Activated CD4-positive, alpha-beta memory T cell treated with anti-CD3 and anti-CD28 coated beads, Interleukin-2, amount 10 ng/mL, durations not matched to agents 7 days and 5 days (primary cell): ENCODE measurements at regions not wholly inside any gene's neighbourhood (a gene's known extent, or its start where the extent isn't known, plus 50 kb on each side); places are given as distances from the start of the nearest gene placed in this dataset.
"Not testable (repeated sequence)": the region's sequence is repeated elsewhere in the genome, so short reads cannot be mapped to it uniquely, and the experiment has no call there.

Experiments used
- CTCF ChIA-PET: fragments of 350-600 bp; sonication (Branson Sonifier 250); formaldehyde crosslinking; loops from one replicate; lab custom pipeline; 2021; ENCODE audit warnings: antibody characterized with exemption, inconsistent platforms; lab: Charles Lee
- POLR2A ChIA-PET: fragments of 350-600 bp; sonication (Branson Sonifier 250); formaldehyde crosslinking; loops from one replicate; lab custom pipeline; 2021; ENCODE audit warnings: antibody characterized with exemption; lab: Charles Lee
- DNase-seq: peaks from one replicate; pipeline ENCODE4 v3.0.0-alpha.2; 2020
- H3K27ac Mint-ChIP-seq: one replicate; pipeline ENCODE4 v1.8.0; 2021; ENCODE audit warnings: mild to moderate bottlenecking, mixed read lengths
- H3K27me3 Mint-ChIP-seq: one replicate; pipeline ENCODE4 v1.8.0; 2021; ENCODE audit warnings: mixed read lengths
- H3K36me3 Mint-ChIP-seq: one replicate; pipeline ENCODE4 v1.8.0; 2021; ENCODE audit warnings: low read depth, mixed read lengths
- H3K4me1 Mint-ChIP-seq: one replicate; pipeline ENCODE4 v1.8.0; 2021; ENCODE audit warnings: mixed read lengths
- H3K4me3 Mint-ChIP-seq: one replicate; pipeline ENCODE4 v1.8.0; 2021; ENCODE audit warnings: mild to moderate bottlenecking, mixed read lengths
- H3K9me3 Mint-ChIP-seq: one replicate; pipeline ENCODE4 v1.8.0; 2021; ENCODE audit warnings: mixed read lengths

DNA sequence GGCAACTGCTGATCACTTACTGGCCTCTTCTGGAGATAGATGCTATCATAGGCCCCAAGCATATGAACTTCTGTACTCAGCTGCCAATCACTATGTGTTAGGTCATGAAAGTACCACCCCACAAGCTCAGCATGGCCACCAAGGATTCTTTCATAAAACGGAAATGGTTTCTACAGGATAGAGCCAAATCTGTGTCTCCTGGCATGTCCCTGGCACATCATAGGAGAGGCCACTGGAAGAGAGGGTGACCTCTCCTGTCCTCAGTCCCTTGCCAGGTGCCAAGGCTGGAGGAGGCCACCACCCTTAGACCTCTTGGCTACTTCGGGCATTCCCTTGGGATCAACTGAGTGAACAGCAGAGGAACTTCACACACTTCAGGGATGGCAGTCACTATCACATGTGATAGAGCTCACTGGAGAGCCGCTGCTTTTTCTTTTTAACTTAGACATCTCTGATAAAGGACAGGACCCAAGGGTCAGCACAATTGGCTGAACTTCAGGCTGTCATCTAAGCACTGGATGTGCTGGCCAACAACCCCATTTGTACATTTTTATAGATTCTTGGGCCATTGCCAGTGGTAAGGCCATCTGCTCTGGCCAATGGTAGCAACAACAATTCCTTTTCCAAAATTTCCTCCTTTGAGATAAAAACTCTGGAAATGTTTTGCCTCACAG lies 425.2 kb downstream of the SQOR start:
- no peak for DNase-seq
- Mint-ChIP-seq H3K27ac (no peak overlapping the region), H3K4me1 (no peaks in the 10 kb centered on the region), H3K36me3 (no peaks in the 10 kb centered on the region), H3K27me3 (no peaks in the 10 kb centered on the region), H3K4me3 (no peak overlapping the region), H3K9me3 (peaks cover 10% of the 10 kb centered on the region)
- CTCF ChIA-PET, result no interaction called here
- POLR2A ChIA-PET, result no interaction called here

DNA sequence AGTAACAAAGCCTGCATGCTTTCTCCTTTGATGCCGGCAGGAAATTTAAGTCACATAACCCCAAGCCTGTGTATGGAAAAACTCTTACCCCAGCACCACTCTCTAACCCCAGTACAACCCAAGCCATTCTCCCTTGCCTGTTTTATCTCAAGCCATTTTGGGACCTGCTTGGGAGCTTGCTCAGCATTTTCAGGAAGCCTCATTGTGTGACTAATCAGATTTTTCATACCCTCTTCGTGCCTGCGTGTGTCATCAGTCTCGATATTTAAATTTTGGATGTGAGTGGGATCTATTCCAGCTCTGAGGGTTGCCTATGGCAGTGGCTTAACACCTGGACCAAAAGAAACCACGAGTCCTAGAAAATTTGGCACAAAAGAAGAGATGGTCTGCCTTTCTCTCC lies 426.2 kb downstream of the SQOR start:
- CTCF ChIA-PET, result no interaction called here
- Mint-ChIP-seq H3K27ac (no peak overlapping the region), H3K9me3 (peaks cover 10% of the 10 kb centered on the region), H3K4me3 (no peak overlapping the region), H3K4me1 (no peaks in the 10 kb centered on the region), H3K27me3 (no peaks in the 10 kb centered on the region), H3K36me3 (no peaks in the 10 kb centered on the region)
- no peak for DNase-seq
- POLR2A ChIA-PET, result no interaction called here

DNA sequence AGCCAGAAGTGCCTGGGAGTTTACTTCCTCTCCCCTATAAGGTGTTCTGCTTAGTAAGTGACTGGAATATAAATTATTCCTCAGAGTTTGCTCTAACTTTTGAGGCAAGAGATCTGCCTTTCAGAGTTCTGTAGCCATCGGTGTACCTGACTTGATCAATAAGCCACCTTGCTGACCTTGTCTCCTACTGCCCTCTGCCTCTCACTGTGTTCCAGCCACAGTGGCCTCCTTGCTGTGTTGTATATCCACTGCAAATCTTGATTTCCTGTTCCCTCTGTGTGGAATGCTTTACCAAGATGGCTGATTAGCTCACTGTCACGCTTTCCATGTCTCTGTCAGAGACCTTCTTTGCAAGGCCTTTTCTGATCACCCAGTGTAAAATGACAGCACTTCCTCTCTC lies 442.4 kb downstream of the SQOR start:
- no peaks in the 10 kb centered on the region for H3K4me1 Mint-ChIP-seq
- no peaks in the 10 kb centered on the region for H3K27me3 Mint-ChIP-seq
- CTCF ChIA-PET, result no interaction called here

DNA sequence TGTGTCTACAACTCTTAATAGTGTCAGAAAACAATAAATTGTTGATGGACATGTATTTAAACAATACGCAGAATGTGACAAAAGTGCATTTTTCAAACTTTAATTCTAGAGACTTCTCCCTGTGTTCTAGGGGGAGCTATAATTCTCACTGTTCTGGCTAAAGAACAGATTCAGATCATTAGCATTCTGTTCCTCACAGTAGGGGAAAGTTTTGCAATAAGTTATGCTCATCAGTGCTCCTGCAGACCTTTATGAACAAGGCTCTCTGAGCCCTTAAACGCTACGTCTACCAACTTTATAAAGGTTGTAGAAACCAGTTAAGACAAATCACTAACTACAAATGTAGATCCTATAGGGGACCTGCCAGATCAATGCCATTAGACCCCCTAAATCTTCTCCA lies 444.2 kb downstream of the SQOR start:
- Mint-ChIP-seq H3K27me3 (no peaks in the 10 kb centered on the region), H3K9me3 (peaks cover 4% of the 10 kb centered on the region), H3K36me3 (no peaks in the 10 kb centered on the region), H3K27ac (no peak overlapping the region), H3K4me3 (no peak overlapping the region), H3K4me1 (no peaks in the 10 kb centered on the region)
- ChIA-PET CTCF (no interaction called here), POLR2A (no interaction called here)
- no peak for DNase-seq

More for the DNA sequence above, 442.4 kb downstream of the SQOR start:
- DNase-seq, result no peak
- H3K4me3 Mint-ChIP-seq, result no peak overlapping the region
- no peak overlapping the region for H3K27ac Mint-ChIP-seq
- peaks cover 4% of the 10 kb centered on the region for H3K9me3 Mint-ChIP-seq
- H3K36me3 Mint-ChIP-seq, result no peaks in the 10 kb centered on the region
- POLR2A ChIA-PET, result no interaction called here

DNA sequence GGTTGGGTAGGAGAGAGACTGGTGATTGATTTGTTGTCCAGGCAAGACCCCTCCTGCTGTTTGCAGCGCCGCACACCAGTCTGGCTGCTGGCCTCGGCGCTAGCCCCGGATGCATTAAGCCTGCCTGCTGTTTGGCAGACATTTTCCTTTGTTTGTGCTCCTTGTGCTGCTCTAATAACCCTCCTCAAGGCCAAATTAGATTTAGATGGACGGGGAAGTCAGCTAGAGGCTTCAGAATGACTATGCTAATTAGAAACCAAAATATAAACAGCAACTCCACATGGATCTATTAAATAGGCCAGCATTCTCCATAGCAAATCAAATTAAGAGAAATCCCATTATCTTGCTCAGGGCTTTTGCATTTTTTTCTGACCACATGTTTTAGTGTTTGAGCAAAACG lies 445.2 kb downstream of the SQOR start:
- DNase-seq, result no peak
- POLR2A ChIA-PET, result no interaction called here
- CTCF ChIA-PET, result no interaction called here
- peaks cover 4% of the 10 kb centered on the region for H3K9me3 Mint-ChIP-seq
- no peak overlapping the region for H3K27ac Mint-ChIP-seq
- no peak overlapping the region for H3K4me3 Mint-ChIP-seq
- H3K4me1 Mint-ChIP-seq, result no peaks in the 10 kb centered on the region
- H3K36me3 Mint-ChIP-seq, result no peaks in the 10 kb centered on the region
- no peaks in the 10 kb centered on the region for H3K27me3 Mint-ChIP-seq

DNA sequence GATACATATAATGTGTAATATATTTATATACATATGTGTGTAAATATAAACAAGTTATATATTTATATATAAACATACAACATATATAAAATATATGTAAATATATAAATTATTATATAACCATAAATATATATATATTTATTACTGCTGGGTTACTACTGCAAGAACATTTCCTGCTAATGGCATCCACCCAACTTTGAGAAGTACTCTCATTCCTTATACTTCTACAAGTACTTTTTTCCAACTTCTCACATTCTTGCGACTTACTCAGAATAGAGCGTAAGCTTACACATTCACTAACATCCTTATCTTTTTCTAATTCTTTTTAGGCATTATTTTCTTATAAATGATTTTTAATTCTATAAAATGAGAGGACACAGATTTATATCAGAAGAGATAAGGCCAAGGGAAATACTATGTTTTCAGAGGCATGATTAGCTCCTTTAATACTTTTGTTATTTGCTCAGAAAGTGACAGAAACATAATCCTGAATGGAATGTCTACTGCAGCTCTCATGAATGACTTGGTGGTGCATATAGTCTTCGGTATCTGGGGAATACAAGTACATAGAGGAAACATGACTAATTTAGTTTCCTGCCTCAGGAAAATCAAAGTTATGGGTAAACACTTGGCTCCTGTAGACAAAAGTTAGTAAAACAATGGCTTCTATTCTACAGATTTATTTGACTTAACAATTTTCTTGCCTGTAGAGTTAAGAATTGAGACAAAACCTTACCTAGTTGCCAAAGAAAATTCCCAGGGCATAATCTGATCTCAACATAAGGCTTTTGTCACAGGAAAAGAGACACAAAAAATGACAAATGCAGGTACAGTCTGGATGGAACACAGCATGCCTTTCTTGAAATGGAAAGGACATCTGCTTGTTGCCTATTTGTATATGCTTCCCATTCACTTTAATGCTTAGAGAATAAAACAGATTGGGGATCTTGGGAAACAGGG lies 453.9 kb downstream of the SQOR start:
- H3K27me3 Mint-ChIP-seq, result no peaks in the 10 kb centered on the region
- H3K4me3 Mint-ChIP-seq, result no peak overlapping the region
- ChIA-PET POLR2A (no interaction called here), CTCF (no interaction called here)
- no peak for DNase-seq
- no peaks in the 10 kb centered on the region for H3K9me3 Mint-ChIP-seq
- no peaks in the 10 kb centered on the region for H3K36me3 Mint-ChIP-seq
- no peaks in the 10 kb centered on the region for H3K4me1 Mint-ChIP-seq
- no peak overlapping the region for H3K27ac Mint-ChIP-seq

DNA sequence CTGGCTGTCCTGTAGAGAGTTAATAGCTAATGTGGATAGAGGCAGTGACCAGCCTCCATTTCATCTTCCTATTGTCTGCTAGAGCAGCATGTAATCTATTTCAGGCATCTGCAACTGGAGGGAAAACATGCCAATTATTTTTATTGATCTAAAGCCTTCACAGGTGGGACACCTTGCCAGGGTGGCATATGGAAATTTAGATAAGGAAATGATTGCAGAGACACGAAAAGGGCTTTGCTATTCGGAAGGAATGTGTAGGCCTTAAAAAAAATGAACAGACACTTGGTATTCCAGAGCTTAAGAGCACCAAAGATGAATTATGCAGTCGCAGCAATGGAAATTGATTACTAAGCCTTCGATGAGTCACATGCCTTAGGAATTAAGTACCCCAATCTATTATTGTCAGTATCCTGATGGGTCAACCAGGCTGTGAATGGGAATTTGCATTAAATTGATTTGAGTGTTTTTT lies 454.7 kb downstream of the SQOR start:
- CTCF ChIA-PET, result no interaction called here
- Mint-ChIP-seq H3K36me3 (no peaks in the 10 kb centered on the region), H3K4me1 (no peaks in the 10 kb centered on the region), H3K27me3 (no peaks in the 10 kb centered on the region), H3K4me3 (no peak overlapping the region), H3K27ac (no peak overlapping the region), H3K9me3 (no peaks in the 10 kb centered on the region)
- POLR2A ChIA-PET, result no interaction called here
- DNase-seq, result no peak

DNA sequence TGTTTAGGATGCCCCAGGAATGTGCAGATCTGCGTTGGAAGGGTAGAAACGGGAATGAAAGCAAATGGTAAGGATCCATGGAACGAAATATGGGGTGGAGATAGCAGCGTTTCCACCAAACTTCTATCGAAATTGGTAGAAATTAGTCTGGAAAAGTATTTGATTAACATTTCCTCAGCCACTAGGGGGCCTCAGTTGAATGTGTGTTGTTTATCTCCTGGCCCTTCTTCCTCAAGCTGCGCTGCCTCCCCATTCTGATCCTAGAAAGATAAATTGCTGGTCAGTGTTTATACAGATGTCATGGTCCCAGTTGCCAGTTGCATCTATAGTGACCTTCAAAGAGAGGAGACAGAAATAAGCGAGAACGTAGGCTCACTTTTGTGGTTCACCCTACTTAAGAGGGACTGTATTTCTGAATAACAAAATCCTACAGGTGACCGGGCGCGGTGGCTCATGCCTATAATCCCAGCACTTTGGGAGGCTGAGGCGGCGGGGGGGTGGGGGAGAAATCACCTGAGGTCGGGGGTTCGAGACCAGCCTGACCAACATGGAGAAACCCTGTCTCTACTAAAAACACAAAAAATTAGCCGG lies 457.1 kb downstream of the SQOR start:
- Mint-ChIP-seq H3K9me3 (no peaks in the 10 kb centered on the region), H3K27ac (no peak overlapping the region), H3K36me3 (no peaks in the 10 kb centered on the region), H3K27me3 (no peaks in the 10 kb centered on the region), H3K4me3 (no peak overlapping the region), H3K4me1 (no peaks in the 10 kb centered on the region)
- DNase-seq, result no peak
- ChIA-PET CTCF (no interaction called here), POLR2A (no interaction called here)

DNA sequence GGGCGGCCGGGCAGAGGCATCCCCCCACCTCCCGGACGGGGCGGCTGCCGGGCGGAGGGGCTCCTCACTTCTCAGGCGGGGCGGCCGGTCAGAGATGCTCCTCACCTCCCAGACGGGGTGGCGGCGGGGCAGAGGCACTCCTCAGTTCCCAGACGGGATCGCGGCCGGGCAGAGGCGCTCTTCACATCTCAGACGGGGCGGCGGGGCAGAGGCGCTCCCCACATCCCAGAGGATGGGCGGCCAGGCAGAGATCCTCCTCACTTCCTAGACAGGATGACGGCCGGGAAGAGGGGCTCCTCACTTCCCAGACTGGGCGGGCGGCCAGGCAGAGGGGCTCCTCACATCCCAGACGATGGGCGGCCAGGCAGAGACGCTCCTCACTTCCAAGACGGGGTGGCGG lies 463.2 kb downstream of the SQOR start:
- H3K4me3 Mint-ChIP-seq, H3K9me3 Mint-ChIP-seq, CTCF ChIA-PET, H3K27me3 Mint-ChIP-seq, H3K4me1 Mint-ChIP-seq, DNase-seq, H3K27ac Mint-ChIP-seq, POLR2A ChIA-PET, H3K36me3 Mint-ChIP-seq: not testable (repeated sequence)

DNA sequence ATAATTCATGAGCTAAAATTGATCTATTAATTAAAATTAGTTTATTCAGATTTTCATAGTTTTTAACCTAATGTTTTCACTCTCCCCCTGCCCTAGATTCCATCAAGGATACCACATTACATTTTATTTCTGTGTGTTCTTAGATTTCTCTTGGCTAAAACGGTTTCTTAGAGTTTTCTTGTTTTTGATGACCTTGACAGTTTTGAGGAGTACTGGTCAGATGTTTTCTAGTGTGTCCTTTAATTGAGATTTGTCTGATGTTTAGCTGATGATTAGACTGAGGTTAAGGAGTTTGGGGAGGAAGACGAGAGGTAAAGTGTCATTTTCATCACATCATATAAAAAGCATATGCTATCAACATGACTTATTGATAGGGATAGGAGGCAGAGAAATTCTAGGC lies 475.9 kb downstream of the SQOR start:
- Mint-ChIP-seq H3K36me3 (no peaks in the 10 kb centered on the region), H3K27ac (no peak overlapping the region), H3K4me1 (no peaks in the 10 kb centered on the region), H3K4me3 (no peak overlapping the region), H3K27me3 (no peaks in the 10 kb centered on the region), H3K9me3 (no peaks in the 10 kb centered on the region)
- ChIA-PET POLR2A (no interaction called here), CTCF (no interaction called here)
- no peak for DNase-seq

DNA sequence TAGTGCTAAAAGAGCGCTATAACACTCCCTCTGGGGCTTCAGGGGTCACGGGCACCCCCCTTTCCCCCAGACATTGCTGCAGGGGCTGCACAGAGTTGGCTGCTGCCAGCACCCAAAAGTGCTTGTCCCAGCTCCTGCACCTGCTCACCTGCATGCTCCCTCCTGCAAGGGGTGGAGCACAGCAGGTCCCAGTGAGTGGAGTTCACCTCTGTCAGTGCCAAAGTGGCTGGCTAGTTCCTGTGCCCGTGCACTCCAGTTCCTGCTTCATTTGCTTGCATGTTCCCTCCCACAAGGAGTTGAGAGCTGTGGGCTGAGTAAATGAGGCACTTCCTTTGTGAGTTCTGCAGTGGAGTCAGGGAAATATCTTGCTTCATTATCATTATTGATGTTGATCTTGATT lies 476.9 kb downstream of the SQOR start:
- Mint-ChIP-seq H3K27me3 (no peaks in the 10 kb centered on the region), H3K4me1 (no peaks in the 10 kb centered on the region), H3K4me3 (no peak overlapping the region), H3K27ac (no peak overlapping the region), H3K36me3 (no peaks in the 10 kb centered on the region), H3K9me3 (no peaks in the 10 kb centered on the region)
- ChIA-PET POLR2A (no interaction called here), CTCF (no interaction called here)
- no peak for DNase-seq

DNA sequence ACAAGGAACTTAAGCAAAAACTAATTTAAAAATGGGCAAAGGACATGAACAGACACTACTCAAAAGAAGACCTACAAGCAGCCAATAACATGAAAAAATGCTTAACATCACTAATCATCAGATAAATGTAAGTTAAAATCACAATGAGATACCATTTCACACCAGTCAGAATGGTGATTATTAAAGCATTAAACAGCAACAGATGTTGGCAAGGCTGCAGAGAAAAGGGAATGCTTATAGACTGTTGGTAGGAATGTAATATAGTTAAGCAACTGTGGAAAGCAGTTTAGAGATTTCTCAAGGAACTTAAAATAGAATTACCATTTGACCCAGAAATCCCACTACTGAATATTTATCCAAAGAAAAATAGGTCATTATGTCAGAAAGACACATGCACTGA lies 482.2 kb downstream of the SQOR start:
- no peak overlapping the region for H3K4me3 Mint-ChIP-seq
- DNase-seq, result no peak
- no peaks in the 10 kb centered on the region for H3K27me3 Mint-ChIP-seq
- peaks cover 2% of the 10 kb centered on the region for H3K9me3 Mint-ChIP-seq
- ChIA-PET POLR2A (no interaction called here), CTCF (no interaction called here)
- no peaks in the 10 kb centered on the region for H3K4me1 Mint-ChIP-seq
- H3K27ac Mint-ChIP-seq, result no peak overlapping the region
- no peaks in the 10 kb centered on the region for H3K36me3 Mint-ChIP-seq

DNA sequence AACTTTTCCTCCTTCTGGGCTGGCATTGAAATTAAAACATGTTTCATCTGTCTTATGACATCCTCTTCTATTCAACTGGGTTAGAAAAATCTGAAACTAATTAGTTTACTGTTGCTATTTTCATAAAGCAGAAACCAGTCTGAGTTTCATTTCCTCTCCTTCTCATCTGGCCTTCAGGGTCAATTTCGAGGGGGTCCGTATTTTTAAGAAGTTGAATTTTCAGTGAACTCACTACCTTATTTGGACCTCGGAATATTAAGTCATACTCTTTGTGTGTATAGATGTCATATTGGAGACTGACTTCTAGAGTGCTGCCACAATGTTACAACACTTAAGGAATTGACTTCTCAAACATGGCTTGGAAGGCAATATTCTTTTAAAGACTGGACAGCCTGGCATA lies 485.9 kb downstream of the SQOR start:
- no peak overlapping the region for H3K4me3 Mint-ChIP-seq
- H3K36me3 Mint-ChIP-seq, result no peaks in the 10 kb centered on the region
- no peaks in the 10 kb centered on the region for H3K27me3 Mint-ChIP-seq
- no peak for DNase-seq
- ChIA-PET POLR2A (no interaction called here), CTCF (no interaction called here)
- peaks cover 5% of the 10 kb centered on the region for H3K9me3 Mint-ChIP-seq
- no peak overlapping the region for H3K27ac Mint-ChIP-seq
- no peaks in the 10 kb centered on the region for H3K4me1 Mint-ChIP-seq
